SK-N-MC (cell line): ENCODE measurements at regions not wholly inside any gene's neighbourhood (a gene's known extent, or its start where the extent isn't known, plus 50 kb on each side); places are given as distances from the start of the nearest gene placed in this dataset.

Source experiments
- EZH2 ChIP-seq: fragments of 200-600 bp; sonication (generic); IDR thresholded peaks from one replicate; pipeline ENCODE4 v1.6.1; 2017; ENCODE audit warnings: antibody characterized with exemption
- FOXP2 ChIP-seq: optimal IDR thresholded peaks from 2 replicates; pipeline ENCODE3; 2011; ENCODE audit warnings: mild to moderate bottlenecking, moderate library complexity; ENCODE audit not compliant: insufficient read depth; ENCODE audit errors: extremely low read length, control extremely low read depth
- POLR2AphosphoS5 ChIP-seq: IDR thresholded peaks from 2 replicates; pipeline ENCODE4 v1.6.1; 2012; ENCODE audit warnings: mild to moderate bottlenecking, low read depth, low read length, borderline replicate concordance

GRCh38 chr3:89617706-89618105 lies 510.3 kb downstream of the EPHA3 start:
- TF ChIP-seq POLR2AphosphoS5 (no peak), EZH2 (no peak), FOXP2 (no peak)
